GM18951 (cell line): ENCODE measurements at regions not wholly inside any gene's neighbourhood (a gene's known extent, or its start where the extent isn't known, plus 50 kb on each side); places are given as distances from the start of the nearest gene placed in this dataset.

Source experiments
- POLR2A ChIP-seq: IDR thresholded peaks from 4 replicates; pipeline ENCODE4 v1.6.1; 2011; ENCODE audit warnings: mild to moderate bottlenecking; ENCODE audit not compliant: insufficient read length, insufficient read depth; ENCODE audit errors: extremely low read depth
- in situ Hi-C: fragments of 300-500 bp; cut with MboI; formaldehyde crosslinking; loops from one replicate; pipeline ENCODE4 v1.12.0; 2022; ENCODE audit warnings: low sequenced_read_pairs, mixed read lengths, inconsistent platforms; ENCODE audit not compliant: unreplicated experiment

DNA sequence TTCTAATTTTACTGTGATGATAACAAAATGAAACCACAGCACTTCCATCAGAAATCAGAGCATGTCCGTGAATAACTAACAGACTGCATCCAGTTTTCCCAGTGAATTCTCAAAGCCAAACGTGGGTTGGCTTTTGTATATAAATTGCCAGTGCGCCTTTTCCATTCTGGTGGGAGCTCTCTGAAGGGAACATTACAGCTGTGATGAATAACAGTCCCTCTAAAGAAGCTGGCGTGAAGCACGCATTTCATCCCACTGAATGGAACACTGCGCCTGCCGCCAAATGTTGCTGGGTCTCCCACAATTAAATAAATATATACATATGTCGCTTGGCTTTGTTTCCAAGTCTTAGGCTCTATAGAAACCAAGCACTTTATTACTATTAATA is 113.0 kb upstream of the PFN2 start:
- in situ Hi-C loops = no loop called here
- no peak for TF ChIP-seq POLR2A

DNA sequence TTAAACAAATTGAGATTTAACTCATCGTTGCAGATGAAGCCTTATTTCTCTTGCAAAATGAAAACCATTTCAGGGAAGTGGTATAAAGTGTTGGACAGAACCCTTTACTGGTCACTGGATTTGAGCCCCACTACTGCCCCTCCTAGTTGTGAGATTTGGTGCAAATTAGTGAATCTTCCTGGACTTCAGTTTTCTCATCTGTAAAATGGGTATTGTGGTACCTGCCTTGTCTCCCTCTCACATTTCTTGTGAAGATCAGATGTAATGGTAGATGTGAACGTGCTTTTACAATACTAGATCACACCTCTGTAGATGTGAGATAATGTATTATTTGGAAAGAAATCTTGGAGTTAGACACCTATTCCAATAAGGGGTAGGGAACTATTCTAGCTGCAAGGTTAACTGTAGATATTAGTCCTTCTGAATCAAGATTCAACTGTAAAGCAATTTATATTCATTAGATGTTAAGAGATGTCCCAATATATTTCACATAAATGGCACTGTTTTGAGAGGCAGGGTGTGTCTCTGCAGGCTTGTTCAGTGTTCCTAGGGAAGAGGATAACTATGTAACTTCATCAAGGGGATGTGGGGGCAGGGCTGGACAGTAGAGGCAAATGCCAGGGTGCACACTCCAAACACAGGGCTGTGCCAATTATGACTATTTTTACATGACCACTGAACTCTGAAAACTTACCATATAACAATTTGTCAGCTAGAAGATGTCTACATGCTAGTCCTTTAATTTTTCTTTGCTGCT is 112.4 kb upstream of the PFN2 start:
- no peak for TF ChIP-seq POLR2A
- in situ Hi-C loops = no loop called here

GRCh38 chr3:150081084-150081483 is 110.4 kb upstream of the PFN2 start:
- TF ChIP-seq POLR2A = no peak
- in situ Hi-C loops = no loop called here

- in situ Hi-C loops = no loop called here
- no peak for TF ChIP-seq POLR2A
Measured at GRCh38 chr3:150080058-150080730, 109.5 kb upstream of the PFN2 start.

- TF ChIP-seq POLR2A = no peak
- in situ Hi-C loops = no loop called here
Measured at GRCh38 chr3:150079029-150079739, 108.5 kb upstream of the PFN2 start.

GRCh38 chr3:150077581-150078247 is 107.0 kb upstream of the PFN2 start:
- in situ Hi-C loops = no loop called here
- no peak for TF ChIP-seq POLR2A

DNA sequence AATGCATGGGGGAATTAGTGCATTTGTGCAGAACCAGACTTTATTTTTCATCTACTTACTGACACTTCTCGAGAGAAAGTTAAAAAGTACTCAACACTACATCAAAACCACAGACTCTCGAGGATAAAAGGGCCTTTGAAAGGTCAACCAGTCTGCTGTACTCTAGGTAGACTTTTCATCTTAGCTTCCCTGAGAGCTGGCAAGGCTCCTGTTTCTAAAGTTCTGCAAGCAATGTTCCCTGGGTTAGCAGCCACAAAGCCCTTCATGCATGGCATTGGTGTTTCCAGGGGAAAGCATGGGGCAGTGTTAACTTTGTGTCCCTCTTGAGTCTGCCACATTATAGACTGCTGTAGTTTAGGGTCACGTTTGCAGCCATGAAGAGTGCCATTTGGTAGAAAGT is 106.4 kb upstream of the PFN2 start:
- no peak for TF ChIP-seq POLR2A
- in situ Hi-C loops = no loop called here

GRCh38 chr3:150076443-150076842 is 105.7 kb upstream of the PFN2 start:
- TF ChIP-seq POLR2A = no peak
- in situ Hi-C loops = no loop called here

GRCh38 chr3:150075417-150075865 is 104.7 kb upstream of the PFN2 start:
- no peak for TF ChIP-seq POLR2A
- in situ Hi-C loops = no loop called here

- in situ Hi-C loops = no loop called here
- no peak for TF ChIP-seq POLR2A
Measured at GRCh38 chr3:150074697-150075416, 104.2 kb upstream of the PFN2 start.

GRCh38 chr3:150074277-150074676 is 103.6 kb upstream of the PFN2 start:
- no peak for TF ChIP-seq POLR2A

DNA sequence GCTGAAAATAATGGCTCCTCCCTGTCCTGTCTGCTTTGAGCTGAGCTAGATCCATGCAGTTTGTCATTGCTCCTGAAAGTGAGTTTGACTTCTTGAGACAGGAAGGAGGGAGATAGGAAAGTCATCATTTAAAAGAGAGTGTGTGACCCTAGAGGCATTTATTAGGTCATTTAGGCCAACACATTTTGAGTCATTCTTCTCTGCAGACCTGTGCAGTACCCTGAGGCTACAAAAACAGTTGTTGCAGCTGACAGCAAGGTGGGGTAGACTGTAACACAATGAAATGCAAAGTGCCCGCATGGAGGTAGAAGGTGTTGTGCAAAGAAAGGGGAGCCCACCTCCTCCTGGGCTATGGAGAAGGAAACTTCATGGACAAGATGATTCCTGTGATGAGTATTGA is 102.8 kb upstream of the PFN2 start:
- in situ Hi-C loops = no loop called here
- TF ChIP-seq POLR2A = no peak

More at GRCh38 chr3:150074277-150074676, 103.6 kb upstream of the PFN2 start:
- in situ Hi-C loops = no loop called here
